ENCODE measurements at regions not wholly inside any gene's neighbourhood (a gene's known extent, or its start where the extent isn't known, plus 50 kb on each side); places are given as distances from the start of the nearest gene placed in this dataset.

DNA sequence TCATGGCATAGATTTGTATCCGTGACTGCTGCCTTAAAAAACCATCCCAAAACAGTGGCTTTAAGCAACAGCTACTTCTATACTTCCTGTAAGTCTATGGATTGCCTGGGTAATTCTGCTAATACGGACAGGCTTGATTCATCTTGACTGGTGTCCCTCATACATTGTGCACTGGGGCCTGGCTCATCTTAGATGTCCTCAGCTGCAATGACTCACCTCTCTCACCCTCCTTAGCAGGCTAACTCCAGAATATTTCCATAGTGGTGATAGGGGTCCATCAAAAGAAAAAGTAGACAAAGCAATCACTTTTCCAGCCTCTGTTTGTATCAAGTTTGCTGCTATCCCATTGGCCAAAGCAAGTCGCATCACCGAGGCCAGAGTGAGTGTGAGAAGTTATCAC lies 409.1 kb upstream of the KAZN start:
- no peak overlapping the region for H3K27ac ChIP-seq
- H3K4me3 ChIP-seq: no peak overlapping the region
- H3K36me3 ChIP-seq: no peaks in the 10 kb centered on the region
- no peak for DNase-seq (ENCODE audit: low spot score)
- H3K9me3 ChIP-seq: no peaks in the 10 kb centered on the region
- peaks cover 0 to 1% of the 10 kb centered on the region in 2 donors for H3K4me1 ChIP-seq (ENCODE audit: control insufficient read depth in 1 of 2, low read depth in 2 of 2)
- ATAC-seq (ENCODE audit: insufficient number of reproducible peaks, low FRiP score, low read depth): no peak
- TF ChIP-seq, protein P1, sequence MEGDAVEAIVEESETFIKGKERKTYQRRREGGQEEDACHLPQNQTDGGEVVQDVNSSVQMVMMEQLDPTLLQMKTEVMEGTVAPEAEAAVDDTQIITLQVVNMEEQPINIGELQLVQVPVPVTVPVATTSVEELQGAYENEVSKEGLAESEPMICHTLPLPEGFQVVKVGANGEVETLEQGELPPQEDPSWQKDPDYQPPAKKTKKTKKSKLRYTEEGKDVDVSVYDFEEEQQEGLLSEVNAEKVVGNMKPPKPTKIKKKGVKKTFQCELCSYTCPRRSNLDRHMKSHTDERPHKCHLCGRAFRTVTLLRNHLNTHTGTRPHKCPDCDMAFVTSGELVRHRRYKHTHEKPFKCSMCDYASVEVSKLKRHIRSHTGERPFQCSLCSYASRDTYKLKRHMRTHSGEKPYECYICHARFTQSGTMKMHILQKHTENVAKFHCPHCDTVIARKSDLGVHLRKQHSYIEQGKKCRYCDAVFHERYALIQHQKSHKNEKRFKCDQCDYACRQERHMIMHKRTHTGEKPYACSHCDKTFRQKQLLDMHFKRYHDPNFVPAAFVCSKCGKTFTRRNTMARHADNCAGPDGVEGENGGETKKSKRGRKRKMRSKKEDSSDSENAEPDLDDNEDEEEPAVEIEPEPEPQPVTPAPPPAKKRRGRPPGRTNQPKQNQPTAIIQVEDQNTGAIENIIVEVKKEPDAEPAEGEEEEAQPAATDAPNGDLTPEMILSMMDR (IDR thresholded peaks at IDR 0.05): no peak
- no peaks in the 10 kb centered on the region for H3K27me3 ChIP-seq (replicated peaks; ENCODE audit: insufficient read depth)

DNA sequence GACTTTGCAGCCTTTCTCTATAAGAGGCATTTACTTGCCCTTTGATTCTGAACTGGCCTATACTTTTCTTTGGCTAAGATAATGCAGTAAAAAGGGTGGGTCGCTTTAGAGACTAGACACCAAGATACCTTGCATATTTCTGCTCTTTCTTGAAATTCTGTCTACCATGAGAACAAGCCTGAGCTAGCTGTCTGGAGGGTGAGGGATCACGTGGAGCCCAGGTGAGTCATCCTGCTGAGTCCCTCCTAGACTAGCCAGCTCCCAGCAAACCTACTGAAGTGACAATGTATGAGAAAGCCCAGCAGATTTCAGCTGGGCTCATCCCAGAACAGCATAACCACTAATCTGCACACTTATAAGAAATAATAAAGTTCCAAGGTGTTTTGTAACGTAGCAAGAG lies 408.0 kb upstream of the KAZN start:
- no peak for DNase-seq (ENCODE audit: low spot score)
- no peaks in the 10 kb centered on the region for H3K9me3 ChIP-seq
- no peak overlapping the region for H3K4me3 ChIP-seq
- no peak overlapping the region for H3K27ac ChIP-seq
- no peak for ATAC-seq (ENCODE audit: insufficient number of reproducible peaks, low FRiP score, low read depth)
- H3K36me3 ChIP-seq: no peaks in the 10 kb centered on the region
- no peaks in the 10 kb centered on the region for H3K4me1 ChIP-seq (ENCODE audit: control insufficient read depth in 1 of 2, low read depth in 2 of 2)
- TF ChIP-seq, protein P1 (IDR thresholded peaks at IDR 0.05): no peak
- no peaks in the 10 kb centered on the region for H3K27me3 ChIP-seq (replicated peaks; ENCODE audit: insufficient read depth)

DNA sequence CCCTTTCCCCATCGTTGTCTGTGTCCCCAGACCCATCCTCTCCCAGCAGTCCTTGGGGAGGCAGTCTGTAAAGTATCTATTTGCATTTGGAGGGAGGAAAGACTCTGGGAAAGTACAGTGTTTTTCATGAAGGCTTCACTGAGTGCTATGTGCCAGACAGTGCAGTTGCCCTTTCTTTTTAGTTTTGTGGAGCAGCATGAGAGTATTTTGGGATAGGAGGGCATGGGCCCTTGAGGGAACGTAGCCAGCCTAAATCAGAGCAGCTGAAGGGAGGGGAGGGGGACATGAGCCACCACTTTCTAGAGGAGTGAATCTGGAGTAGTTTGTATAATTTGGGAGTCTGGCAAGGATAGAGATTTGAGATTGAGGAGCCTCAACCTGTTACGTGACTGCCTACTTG lies 404.0 kb upstream of the KAZN start:
- Histone ChIP-seq H3K36me3 (no peaks in the 10 kb centered on the region), H3K27ac (no peak overlapping the region), H3K27me3 (replicated peaks; ENCODE audit: insufficient read depth) (no peaks in the 10 kb centered on the region), H3K4me3 (no peak overlapping the region), H3K4me1 (ENCODE audit: control insufficient read depth in 1 of 2, low read depth in 2 of 2) (no peaks in the 10 kb centered on the region), H3K9me3 (no peaks in the 10 kb centered on the region)
- DNase-seq (ENCODE audit: low spot score) (no peak), ATAC-seq (ENCODE audit: insufficient number of reproducible peaks, low FRiP score, low read depth) (no peak)
- TF ChIP-seq, protein P1 (IDR thresholded peaks at IDR 0.05): no peak

DNA sequence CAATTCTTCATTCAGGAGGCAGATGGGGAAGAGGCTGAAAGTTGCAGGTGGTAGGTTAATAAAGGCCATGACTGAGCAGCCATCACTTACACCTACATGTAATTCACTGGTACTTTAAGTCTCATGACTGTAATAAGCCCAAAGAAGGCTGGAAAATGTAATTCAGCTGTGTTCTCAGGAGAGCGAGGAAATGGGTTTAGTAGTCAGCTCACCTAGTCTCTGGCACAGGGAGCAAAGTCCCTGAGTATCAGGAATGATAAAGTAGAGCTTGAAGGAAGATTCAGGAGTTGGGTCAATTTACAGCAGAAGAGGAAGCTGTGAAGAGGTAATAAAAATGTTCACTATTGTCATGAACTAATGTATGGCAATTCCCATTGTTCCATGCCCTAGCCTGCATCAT lies 393.4 kb upstream of the KAZN start:
- TF ChIP-seq, protein P1 (IDR thresholded peaks at IDR 0.05): no peak
- no peak overlapping the region for H3K27ac ChIP-seq
- no peak overlapping the region for H3K4me3 ChIP-seq
- ATAC-seq (ENCODE audit: insufficient number of reproducible peaks, low FRiP score, low read depth) (no peak), DNase-seq (ENCODE audit: low spot score) (no peak)
- no peaks in the 10 kb centered on the region for H3K27me3 ChIP-seq (replicated peaks; ENCODE audit: insufficient read depth)
- H3K36me3 ChIP-seq: no peaks in the 10 kb centered on the region
- H3K9me3 ChIP-seq: no peaks in the 10 kb centered on the region
- H3K4me1 ChIP-seq (ENCODE audit: control insufficient read depth in 1 of 2, low read depth in 2 of 2): no peaks in the 10 kb centered on the region

DNA sequence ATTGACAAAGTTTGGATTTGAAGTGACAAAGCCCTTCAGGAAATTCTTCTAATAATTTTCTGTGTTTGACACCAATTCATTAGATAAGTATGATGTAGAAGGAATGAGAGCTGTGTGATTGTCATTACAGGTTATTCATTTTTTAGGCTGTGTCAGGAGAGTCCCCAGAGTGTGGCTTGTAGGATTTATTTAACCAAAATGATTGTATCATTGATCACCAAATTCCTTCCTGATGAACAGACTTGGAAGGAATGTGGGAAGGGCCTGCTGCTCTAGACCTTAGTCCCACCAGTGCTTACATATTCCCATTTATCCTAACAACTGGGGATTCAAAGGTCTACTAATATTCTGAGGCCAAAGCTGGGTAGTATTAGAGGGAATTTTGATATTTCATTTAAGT lies 383.3 kb upstream of the KAZN start:
- peaks cover 18% of the 10 kb centered on the region for H3K9me3 ChIP-seq
- no peak overlapping the region for H3K4me3 ChIP-seq
- ATAC-seq (ENCODE audit: insufficient number of reproducible peaks, low FRiP score, low read depth) (no peak), DNase-seq (ENCODE audit: low spot score) (no peak)
- no peaks in the 10 kb centered on the region for H3K4me1 ChIP-seq (ENCODE audit: control insufficient read depth in 1 of 2, low read depth in 2 of 2)
- H3K27me3 ChIP-seq (replicated peaks; ENCODE audit: insufficient read depth): no peaks in the 10 kb centered on the region
- TF ChIP-seq, protein P1 (IDR thresholded peaks at IDR 0.05): no peak
- H3K27ac ChIP-seq: no peak overlapping the region
- H3K36me3 ChIP-seq: no peaks in the 10 kb centered on the region
